Psoas muscle (tissue), 7 donors: ENCODE measurements at regions not wholly inside any gene's neighbourhood (a gene's known extent, or its start where the extent isn't known, plus 50 kb on each side); places are given as distances from the start of the nearest gene placed in this dataset.

ENCODE experiments used
- ATAC-seq, 4 donors: fragments of 200-7000 bp; cut with Tn5 transposase; one replicate each; pipeline ENCODE4 v1.9.1; 2020; ENCODE audit warnings: moderate library complexity in 3 of 4, mild to moderate bottlenecking in 2 of 4
- DNase-seq, 2 donors: peaks; one replicate each; pipeline ENCODE4 v3.0.0-alpha.2; 2020
- H3K27ac ChIP-seq: fragments of 200-600 bp; one replicate; pipeline ENCODE4 v1.8.0; 2022
- H3K27me3 ChIP-seq, 3 donors: fragments of 200-600 bp in 1 of 3; one replicate each; pipeline versions ENCODE4 v1.6.1 to v1.8.0; 2013 to 2022; ENCODE audit warnings: low read length in 2 of 3, mild to moderate bottlenecking in 2 of 3, moderate library complexity in 1 of 3; ENCODE audit not compliant: insufficient read depth in 3 of 3
- H3K36me3 ChIP-seq, 2 donors: fragments of 200-600 bp in 1 of 2; one replicate each; pipeline versions ENCODE4 v1.6.1 to v1.8.0; 2013 to 2022; ENCODE audit warnings: low read depth in 1 of 2, mild to moderate bottlenecking in 1 of 2, moderate library complexity in 1 of 2; ENCODE audit not compliant: insufficient read depth in 1 of 2
- H3K4me1 ChIP-seq: fragments of 200-600 bp; one replicate; pipeline ENCODE4 v1.8.0; 2022
- H3K4me3 ChIP-seq: fragments of 200-600 bp; one replicate; pipeline ENCODE4 v1.8.0; 2022; ENCODE audit warnings: mild to moderate bottlenecking
- H3K9me3 ChIP-seq: fragments of 200-600 bp; one replicate; pipeline ENCODE4 v1.8.0; 2022
- CTCF ChIP-seq: fragments of 200-600 bp; IDR thresholded peaks from one replicate; pipeline ENCODE4 v1.8.0; 2022; ENCODE audit warnings: antibody characterized with exemption
- WGBS, 3 donors: extraction: QIAGEN DNeasy Blood & Tissue Kit; methylation state at CpG; one replicate each; pipeline versions ENCODE4 v1.1.6 to v1.1.7; 2013; 5-methylcytosine and 5-hydroxymethylcytosine counted together
- intact Hi-C, 2 donors: fragments of 100-400 bp; cut with DNase I; formaldehyde crosslinking; loops; one replicate each; pipeline versions ENCODE4 v1.11.0 to v1.14.2; 2022
- donor health status: healthy with polysubstance abuse.
- donor health status: DM: no; HTN: no; CAD: no; lungs with moderate emphysema.
- donor health status: Bipolar disorder and iron deficiency.
- donor health status: healthy.
- donor health status: DM: yes; HTN: yes; CAD: no.
- donor health status: DM: no; HTN: no; CAD: no.
- donor health status: DM: yes; HTN: yes; CAD: no.

DNA sequence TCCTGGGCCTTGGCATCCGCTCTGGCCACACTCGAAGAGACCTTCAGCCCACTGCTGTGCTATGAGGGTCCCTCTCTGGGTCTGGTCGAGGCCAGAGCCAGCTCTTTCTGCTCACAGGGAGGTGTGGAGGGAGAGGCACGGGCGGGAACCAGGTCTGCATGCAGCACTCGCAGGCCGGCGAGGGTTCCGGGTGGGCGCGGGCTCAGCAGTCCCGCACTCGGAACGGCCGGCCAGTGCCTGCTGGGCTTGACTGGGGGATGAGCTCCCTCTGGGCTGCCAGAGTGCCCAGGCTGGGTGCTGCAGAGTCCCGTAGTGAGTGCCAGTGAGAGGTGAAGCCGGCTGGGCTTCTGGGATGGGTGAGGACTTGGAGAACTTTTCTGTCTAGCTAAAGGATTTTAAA, 882.7 kb downstream of the XPNPEP1 start:
- no peak for TF ChIP-seq CTCF
- H3K27me3 ChIP-seq = no peaks in the 10 kb centered on the region
- no peaks in the 10 kb centered on the region for H3K4me1 ChIP-seq
- 91 to 92% (median 92%) methylated on average over 17 of the region's 17 CpGs for WGBS, 3 donors
- intact Hi-C loops = no loop called here
- H3K27ac ChIP-seq = no peak overlapping the region
- no peak overlapping the region for H3K4me3 ChIP-seq
- DNase-seq (no peak), ATAC-seq (no peak)
- H3K36me3 ChIP-seq = no peaks in the 10 kb centered on the region
- no peaks in the 10 kb centered on the region for H3K9me3 ChIP-seq

DNA sequence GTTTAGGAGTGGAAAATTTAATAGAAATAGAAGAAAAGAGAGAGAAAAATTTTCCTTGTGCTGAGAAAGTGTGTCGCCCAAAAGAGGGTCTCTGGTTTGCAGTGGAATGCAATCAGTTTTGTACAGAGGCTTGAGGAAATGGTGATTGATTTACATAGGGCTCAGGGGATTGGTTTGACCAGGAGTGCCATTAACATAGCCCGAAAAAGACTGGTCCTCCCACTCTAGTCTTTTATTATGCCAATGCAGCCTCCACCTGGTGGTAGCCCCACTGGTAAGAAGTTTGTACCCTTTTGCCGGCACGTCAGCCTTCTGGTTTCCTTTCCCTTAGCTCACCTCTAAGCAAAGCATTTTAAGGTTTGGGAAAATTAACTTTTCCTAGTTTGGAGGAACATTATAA, 885.3 kb downstream of the XPNPEP1 start:
- Histone ChIP-seq H3K27me3 (no peaks in the 10 kb centered on the region), H3K4me3 (no peak overlapping the region), H3K36me3 (no peaks in the 10 kb centered on the region), H3K9me3 (no peaks in the 10 kb centered on the region), H3K4me1 (no peaks in the 10 kb centered on the region), H3K27ac (no peak overlapping the region)
- TF ChIP-seq CTCF = no peak
- DNase-seq (no peak), ATAC-seq (no peak)
- intact Hi-C loops = no loop called here
- WGBS, 3 donors = 63 to 82% (median 79%) methylated on average over 4 of the region's 4 CpGs

DNA sequence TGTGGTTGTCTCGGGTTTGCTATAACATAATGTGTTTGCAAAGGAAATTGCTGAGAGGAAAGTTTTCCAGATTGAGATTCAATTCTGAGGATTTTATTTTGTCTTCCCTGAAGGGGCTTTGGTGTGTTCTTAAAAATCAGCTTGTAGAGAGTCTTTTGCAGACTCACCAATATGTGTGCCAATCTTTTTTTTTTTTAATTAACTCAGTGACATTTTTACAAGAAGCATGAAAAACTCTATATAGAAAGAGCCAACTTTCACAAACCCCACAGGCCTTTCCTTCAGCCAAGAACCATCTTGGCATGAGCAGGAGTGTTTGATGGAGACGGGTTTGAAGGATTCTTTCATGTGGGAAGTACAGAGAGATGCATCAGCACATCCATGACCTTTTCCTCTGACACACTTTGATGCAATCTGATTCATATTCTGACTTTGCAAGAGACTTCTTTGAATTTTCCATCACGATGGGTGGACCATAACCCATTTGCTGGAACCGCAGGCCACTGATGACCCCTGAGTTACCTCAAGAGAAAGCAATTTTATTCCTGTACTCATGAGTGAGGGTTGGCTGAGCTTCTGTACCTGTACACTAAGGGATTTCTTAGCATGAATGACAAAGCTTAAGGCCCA, 892.6 kb downstream of the XPNPEP1 start:
- no peak for ATAC-seq
- no peak overlapping the region for H3K4me3 ChIP-seq
- H3K4me1 ChIP-seq = no peaks in the 10 kb centered on the region
- intact Hi-C loops = no loop called here
- DNase-seq = no peak
- 39 to 57% (median 49%) methylated on average over 4 of the region's 4 CpGs for WGBS, 3 donors
- no peaks in the 10 kb centered on the region for H3K36me3 ChIP-seq
- no peak for TF ChIP-seq CTCF
- H3K27me3 ChIP-seq = peaks cover 0 to 7% (median 0%) of the 10 kb centered on the region in 3 donors
- no peaks in the 10 kb centered on the region for H3K9me3 ChIP-seq
- no peak overlapping the region for H3K27ac ChIP-seq

DNA sequence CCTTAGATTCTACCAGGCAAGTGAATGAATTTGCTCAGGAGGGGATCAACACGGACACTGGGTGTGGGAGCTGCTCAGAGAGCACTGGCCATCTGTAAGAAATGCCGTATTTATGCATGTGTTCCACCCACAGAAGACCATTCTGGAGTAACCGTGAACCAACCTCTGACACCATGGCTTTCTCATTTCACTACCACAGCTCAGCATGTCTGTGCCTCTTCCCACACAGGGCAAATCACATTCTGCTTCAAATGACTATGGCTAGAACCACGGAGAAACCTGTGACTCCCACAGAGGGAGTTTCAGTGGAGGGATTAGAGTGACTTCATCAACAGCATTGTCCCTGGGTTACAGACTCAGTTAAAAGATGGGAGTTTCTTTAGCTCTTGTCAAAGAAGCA, 893.4 kb downstream of the XPNPEP1 start:
- intact Hi-C loops = no loop called here
- ATAC-seq (no peak), DNase-seq (no peak)
- WGBS, 3 donors = 61 to 69% (median 64%) methylated on average over 4 of the region's 4 CpGs
- no peak overlapping the region for H3K27ac ChIP-seq
- H3K27me3 ChIP-seq = peaks cover 0 to 7% (median 0%) of the 10 kb centered on the region in 3 donors
- no peaks in the 10 kb centered on the region for H3K36me3 ChIP-seq
- TF ChIP-seq CTCF = no peak
- H3K9me3 ChIP-seq = no peaks in the 10 kb centered on the region
- no peaks in the 10 kb centered on the region for H3K4me1 ChIP-seq
- no peak overlapping the region for H3K4me3 ChIP-seq
